GM23338 (cell line): ENCODE measurements at regions not wholly inside any gene's neighbourhood (a gene's known extent, or its start where the extent isn't known, plus 50 kb on each side); places are given as distances from the start of the nearest gene placed in this dataset.

Source experiments
- ATAC-seq: fragments of 200-7000 bp; cut with Tn5 transposase; 3 replicates; pipeline ENCODE4 v1.9.1; 2020
- DNase-seq: peaks from one replicate; pipeline ENCODE4 v3.0.0-alpha.2; 2015; ENCODE audit warnings: low spot score
- H2AFZ ChIP-seq: fragments of 200-600 bp; sonication (generic); 2 replicates; pipeline ENCODE4 v1.8.0; 2016; ENCODE audit warnings: antibody characterized with exemption, mild to moderate bottlenecking, moderate library complexity
- H3F3A ChIP-seq: fragments of 200-600 bp; sonication (generic); replicated peaks from 2 replicates; pipeline ENCODE4 v1.8.0; 2017; ENCODE audit warnings: antibody characterized with exemption, mixed run types, low read depth
- H3K27ac ChIP-seq: fragments of 200-600 bp; sonication (generic); 2 replicates; pipeline ENCODE4 v1.6.1; 2016; ENCODE audit warnings: low read depth
- H3K27me3 ChIP-seq: fragments of 200-600 bp; sonication (generic); 2 replicates; pipeline ENCODE4 v1.8.0; 2016; ENCODE audit warnings: mild to moderate bottlenecking, mixed run types, moderate library complexity; ENCODE audit not compliant: insufficient read depth
- H3K36me3 ChIP-seq: fragments of 200-600 bp; sonication (generic); 2 replicates; pipeline ENCODE4 v1.8.0; 2016; ENCODE audit warnings: mild to moderate bottlenecking; ENCODE audit not compliant: insufficient read depth
- H3K4me1 ChIP-seq: fragments of 200-600 bp; sonication (generic); 2 replicates; pipeline ENCODE4 v1.8.0; 2016; ENCODE audit warnings: mild to moderate bottlenecking, moderate library complexity; ENCODE audit not compliant: insufficient read depth
- H3K4me2 ChIP-seq: fragments of 200-600 bp; sonication (generic); 2 replicates; pipeline ENCODE4 v1.7.1; 2017; ENCODE audit warnings: mixed run types
- H3K4me3 ChIP-seq: fragments of 200-600 bp; sonication (generic); 2 replicates; pipeline ENCODE4 v1.6.1; 2016; ENCODE audit warnings: mixed run types
- H3K79me2 ChIP-seq: fragments of 200-600 bp; sonication (generic); replicated peaks from 2 replicates; pipeline ENCODE4 v1.8.0; 2017; ENCODE audit warnings: mild to moderate bottlenecking; ENCODE audit not compliant: insufficient read depth
- H3K9me2 ChIP-seq: fragments of 200-600 bp; sonication (generic); 2 replicates; pipeline ENCODE4 v1.8.0; 2017; ENCODE audit not compliant: insufficient read depth
- H4K20me1 ChIP-seq: fragments of 200-600 bp; sonication (generic); replicated peaks from 2 replicates; pipeline ENCODE4 v1.8.0; 2017; ENCODE audit warnings: mild to moderate bottlenecking; ENCODE audit not compliant: insufficient read depth
- H3K27ac Mint-ChIP-seq: 2 replicates; pipeline ENCODE4 v1.8.0; 2020; ENCODE audit warnings: inconsistent platforms, mild to moderate bottlenecking, moderate library complexity, mixed read lengths
- H3K27me3 Mint-ChIP-seq: 3 replicates; pipeline ENCODE4 v1.8.0; 2022; ENCODE audit warnings: low read depth, mild to moderate bottlenecking, moderate library complexity, mixed read lengths, inconsistent platforms; ENCODE audit not compliant: insufficient read depth, poor library complexity
- H3K36me3 Mint-ChIP-seq: 3 replicates; pipeline ENCODE4 v1.8.0; 2021; ENCODE audit warnings: low read depth, mild to moderate bottlenecking, inconsistent platforms, moderate library complexity, mixed read lengths
- H3K4me1 Mint-ChIP-seq: 3 replicates; pipeline ENCODE4 v1.8.0; 2020; ENCODE audit warnings: mild to moderate bottlenecking, inconsistent platforms, mixed read lengths
- H3K4me3 Mint-ChIP-seq: 3 replicates; pipeline ENCODE4 v1.8.0; 2021; ENCODE audit warnings: moderate library complexity, mild to moderate bottlenecking, inconsistent platforms, mixed read lengths
- H3K9me3 Mint-ChIP-seq: 3 replicates; pipeline ENCODE4 v1.8.0; 2020; ENCODE audit warnings: moderate library complexity, mild to moderate bottlenecking, inconsistent platforms, mixed read lengths
- CREB1 ChIP-seq: fragments of 250-450 bp; sonication (Bioruptor Pico); IDR thresholded peaks from 2 replicates; pipeline ENCODE4 v1.5.0; 2020; ENCODE audit warnings: low read depth, mild to moderate bottlenecking, moderate library complexity
- CTCF ChIP-seq, 2 experiments: fragments of 200-600 bp in 1 of 2; sonication (generic) in 1 of 2; conservative IDR thresholded peaks; 2 replicates each; pipeline versions ENCODE4 v1.5.1 to v1.6.1; 2016 to 2017; ENCODE audit warnings: antibody characterized with exemption in 2 of 2, low read depth in 2 of 2, mild to moderate bottlenecking in 2 of 2, moderate library complexity in 1 of 2
- ETS1 ChIP-seq: IDR thresholded peaks from 2 replicates; pipeline ENCODE4 v1.6.1; 2016; ENCODE audit warnings: antibody characterized with exemption
- EZH2 ChIP-seq: fragments of 200-600 bp; sonication (generic); IDR thresholded peaks from one replicate; pipeline ENCODE4 v1.8.0; 2017; ENCODE audit warnings: antibody characterized with exemption, mild to moderate bottlenecking, low read depth; ENCODE audit not compliant: unreplicated experiment
- EZH2phosphoT487 ChIP-seq: fragments of 200-600 bp; sonication (generic); IDR thresholded peaks from one replicate; pipeline ENCODE4 v1.8.1; 2018; ENCODE audit warnings: antibody characterized with exemption; ENCODE audit not compliant: unreplicated experiment
- JUNB ChIP-seq: IDR thresholded peaks from one replicate; pipeline ENCODE4 v1.6.1; 2016; ENCODE audit warnings: antibody characterized with exemption; ENCODE audit not compliant: unreplicated experiment
- NANOG ChIP-seq: IDR thresholded peaks from 2 replicates; pipeline ENCODE4 v1.6.1; 2016; ENCODE audit warnings: antibody characterized with exemption, borderline replicate concordance
- POLR2AphosphoS5 ChIP-seq: IDR thresholded peaks from 2 replicates; pipeline ENCODE4 v1.6.1; 2016; ENCODE audit warnings: antibody characterized with exemption, low read depth
- REST ChIP-seq: IDR thresholded peaks from one replicate; pipeline ENCODE4 v1.6.1; 2018; ENCODE audit warnings: antibody characterized with exemption; ENCODE audit not compliant: unreplicated experiment
- STAT1 ChIP-seq: IDR thresholded peaks from one replicate; pipeline ENCODE4 v1.6.1; 2016; ENCODE audit warnings: antibody characterized with exemption; ENCODE audit not compliant: unreplicated experiment
- ZNF114 ChIP-seq: fragments of 250-450 bp; sonication (Bioruptor Pico); IDR thresholded peaks from 2 replicates; pipeline ENCODE4 v1.5.0; 2020; ENCODE audit warnings: mild to moderate bottlenecking, moderate library complexity
- ZNF331 ChIP-seq: fragments of 250-450 bp; sonication (Bioruptor Pico); IDR thresholded peaks from 2 replicates; pipeline ENCODE4 v1.5.0; 2020; ENCODE audit warnings: low read depth, mild to moderate bottlenecking, moderate library complexity
- ZNF462 ChIP-seq: fragments of 250-450 bp; sonication (Bioruptor Pico); IDR thresholded peaks from 2 replicates; pipeline ENCODE4 v1.5.0; 2020; ENCODE audit warnings: mild to moderate bottlenecking, moderate library complexity

- DNase-seq (no peak), ATAC-seq (no peak)
- Mint-ChIP-seq H3K27me3 (peaks cover 12% of the 10 kb centered on the region), H3K9me3 (peaks cover 16% of the 10 kb centered on the region), H3K27ac (no peak overlapping the region), H3K4me3 (no peak overlapping the region), H3K4me1 (peaks cover 23% of the 10 kb centered on the region), H3K36me3 (peaks cover 5% of the 10 kb centered on the region; the same call in 2 of the 3 replicates)
- Histone ChIP-seq H3K27me3 (no peaks in the 10 kb centered on the region), H3K27ac (no peak overlapping the region), H4K20me1 (no peaks in the 10 kb centered on the region), H2AFZ (no peak overlapping the region), H3K36me3 (no peaks in the 10 kb centered on the region), H3K79me2 (no peaks in the 10 kb centered on the region), H3K4me1 (peaks cover 17% of the 10 kb centered on the region), H3F3A (no peaks in the 10 kb centered on the region), H3K4me2 (no peak overlapping the region), H3K9me2 (no peaks in the 10 kb centered on the region), H3K4me3 (no peak overlapping the region)
- TF ChIP-seq EZH2phosphoT487 (no peak), ZNF114 (CRISPR knock-in tag) (no peak), ETS1 (no peak), EZH2 (no peak), ZNF462 (no peak), POLR2AphosphoS5 (no peak), CREB1 (CRISPR knock-in tag) (no peak), CTCF (conservative IDR thresholded peaks at IDR 0.05; ENCODE audit: low read depth in 2 of 2) (no peak), REST (no peak), NANOG (no peak), JUNB (no peak), ZNF331 (CRISPR knock-in tag) (no peak), STAT1 (no peak)
These were observed 339.8 kb upstream of the TNRC6C start for GRCh38 chr17:77618731-77619130.
